AG08395 (cell line): ENCODE measurements at regions not wholly inside any gene's neighbourhood (a gene's known extent, or its start where the extent isn't known, plus 50 kb on each side); places are given as distances from the start of the nearest gene placed in this dataset.
A peak's percentile ranks its signal among the peaks of the same experiment; 100 is the strongest.

Experiments
- DNase-seq: peaks from one replicate; pipeline ENCODE4 v3.0.0; 2012; ENCODE audit warnings: mixed read lengths, low spot score

- DNase-seq: no peak
Observed at GRCh38 chr7:1359681-1360485, 99.4 kb downstream of the MICALL2 start.

- no peak for DNase-seq
Observed at GRCh38 chr7:1360521-1360971, 98.7 kb downstream of the MICALL2 start.

- DNase-seq: no peak
Observed at GRCh38 chr7:1361016-1361755, 98.1 kb downstream of the MICALL2 start.

GRCh38 chr7:1361756-1362125 is 97.5 kb downstream of the MICALL2 start:
- DNase-seq: no peak

GRCh38 chr7:1362301-1362700 is 97.0 kb downstream of the MICALL2 start:
- no peak for DNase-seq

GRCh38 chr7:1364068-1364905 is 95.0 kb downstream of the MICALL2 start:
- DNase-seq: no peak

GRCh38 chr7:1364906-1365570 is 94.2 kb downstream of the MICALL2 start:
- no peak for DNase-seq

- DNase-seq: no peak
Observed at GRCh38 chr7:1365846-1366245, 93.4 kb downstream of the MICALL2 start.

GRCh38 chr7:1366801-1367405 is 92.4 kb downstream of the MICALL2 start:
- no peak for DNase-seq

GRCh38 chr7:1367501-1368183 is 91.6 kb downstream of the MICALL2 start:
- DNase-seq: no peak

- DNase-seq: no peak
Observed at GRCh38 chr7:1368184-1368681, 91.0 kb downstream of the MICALL2 start.

GRCh38 chr7:1368682-1369571 is 90.3 kb downstream of the MICALL2 start:
- peak; percentile 20 for DNase-seq

- DNase-seq: no peak
Observed at GRCh38 chr7:1369916-1370657, 89.2 kb downstream of the MICALL2 start.

- DNase-seq: no peak
Observed at GRCh38 chr7:1370738-1371137, 88.5 kb downstream of the MICALL2 start.

GRCh38 chr7:1372063-1372462 is 87.2 kb downstream of the MICALL2 start:
- DNase-seq: no peak

GRCh38 chr7:1372671-1373379 is 86.4 kb downstream of the MICALL2 start:
- DNase-seq: no peak

GRCh38 chr7:1377111-1377909 is 82.0 kb downstream of the MICALL2 start:
- no peak for DNase-seq
